Lower leg skin (tissue), 4 donors: ENCODE measurements at regions not wholly inside any gene's neighbourhood (a gene's known extent, or its start where the extent isn't known, plus 50 kb on each side); places are given as distances from the start of the nearest gene placed in this dataset.

Source experiments
- DNase-seq, 2 donors: peaks; one replicate each; pipeline ENCODE4 v3.0.0-alpha.2; 2019; ENCODE audit warnings: low spot score in 2 of 2
- H3K4me3 ChIP-seq: fragments of 200-600 bp; sonication (generic); 2 replicates; pipeline ENCODE4 v1.5.1; 2017; ENCODE audit warnings: mild to moderate bottlenecking, low read depth; ENCODE audit not compliant: poor library complexity, severe bottlenecking
- POLR2A ChIP-seq, 2 donors: fragments of 450-650 bp; IDR thresholded peaks; one replicate each; pipeline ENCODE4 v1.6.1; 2016 to 2017; ENCODE audit warnings: antibody characterized with exemption in 2 of 2, mild to moderate bottlenecking in 1 of 2, moderate library complexity in 1 of 2
- WGBS, 2 donors: methylation state at CpG; one replicate each; pipeline ENCODE4 v1.1.5; 2018; 5-methylcytosine and 5-hydroxymethylcytosine counted together
- intact Hi-C: fragments of 100-400 bp; cut with DNase I; formaldehyde crosslinking; loops from one replicate; pipeline ENCODE4 v1.15.0; 2023; ENCODE audit warnings: low total_unique reads
- TF ChIP-seq, protein P1 (sequence below), 3 donors: fragments of 450-650 bp; IDR thresholded peaks; one replicate each; pipeline ENCODE4 v1.5.1; 2016; ENCODE audit warnings: antibody characterized with exemption in 3 of 3, mild to moderate bottlenecking in 3 of 3, moderate library complexity in 2 of 3

DNA sequence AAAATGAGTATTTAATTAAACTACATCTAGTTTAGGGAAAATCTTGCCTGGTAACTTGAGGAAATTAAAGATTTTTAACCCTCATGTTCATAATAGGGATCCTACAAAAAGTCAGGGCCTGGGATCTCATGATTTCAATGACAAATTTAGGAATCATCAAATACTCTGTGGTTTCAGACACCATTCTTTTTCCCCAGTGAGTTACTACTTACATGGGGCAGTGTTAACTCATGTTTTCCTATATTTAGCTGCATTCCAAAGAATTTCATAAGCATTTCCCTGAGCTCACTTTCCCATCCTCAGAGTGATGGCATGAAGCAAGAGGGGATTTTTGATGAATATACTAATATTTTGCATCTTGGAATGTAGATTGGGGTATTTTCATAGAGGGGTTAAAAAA lies 321.7 kb downstream of the CENPW start:
- DNase-seq, result no peak
- TF ChIP-seq, protein P1, sequence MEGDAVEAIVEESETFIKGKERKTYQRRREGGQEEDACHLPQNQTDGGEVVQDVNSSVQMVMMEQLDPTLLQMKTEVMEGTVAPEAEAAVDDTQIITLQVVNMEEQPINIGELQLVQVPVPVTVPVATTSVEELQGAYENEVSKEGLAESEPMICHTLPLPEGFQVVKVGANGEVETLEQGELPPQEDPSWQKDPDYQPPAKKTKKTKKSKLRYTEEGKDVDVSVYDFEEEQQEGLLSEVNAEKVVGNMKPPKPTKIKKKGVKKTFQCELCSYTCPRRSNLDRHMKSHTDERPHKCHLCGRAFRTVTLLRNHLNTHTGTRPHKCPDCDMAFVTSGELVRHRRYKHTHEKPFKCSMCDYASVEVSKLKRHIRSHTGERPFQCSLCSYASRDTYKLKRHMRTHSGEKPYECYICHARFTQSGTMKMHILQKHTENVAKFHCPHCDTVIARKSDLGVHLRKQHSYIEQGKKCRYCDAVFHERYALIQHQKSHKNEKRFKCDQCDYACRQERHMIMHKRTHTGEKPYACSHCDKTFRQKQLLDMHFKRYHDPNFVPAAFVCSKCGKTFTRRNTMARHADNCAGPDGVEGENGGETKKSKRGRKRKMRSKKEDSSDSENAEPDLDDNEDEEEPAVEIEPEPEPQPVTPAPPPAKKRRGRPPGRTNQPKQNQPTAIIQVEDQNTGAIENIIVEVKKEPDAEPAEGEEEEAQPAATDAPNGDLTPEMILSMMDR (IDR thresholded peaks at IDR 0.05), result no peak
- TF ChIP-seq POLR2A (IDR thresholded peaks at IDR 0.05), result no peak
- H3K4me3 ChIP-seq, result no peak overlapping the region
- intact Hi-C loops, result no loop called here

DNA sequence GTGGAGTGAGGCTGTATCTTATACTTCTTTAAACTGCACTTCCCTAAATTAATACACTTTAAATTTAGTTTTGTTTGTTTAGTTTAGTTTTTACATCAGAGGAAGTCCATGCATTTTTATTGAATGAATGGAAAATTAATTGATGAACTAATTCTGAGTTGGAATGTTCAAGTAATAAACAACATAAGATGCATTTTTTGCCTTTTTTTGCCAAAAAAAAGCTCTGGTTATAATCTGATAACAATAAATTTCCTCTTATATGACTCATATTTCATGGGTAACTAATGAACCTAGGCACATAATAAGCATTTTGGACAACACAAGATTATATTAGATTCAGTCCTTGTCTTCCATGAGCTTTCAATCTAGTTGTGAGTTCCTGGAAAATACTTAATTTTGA lies 323.1 kb downstream of the CENPW start:
- intact Hi-C loops, result no loop called here
- no peak for TF ChIP-seq POLR2A (IDR thresholded peaks at IDR 0.05)
- TF ChIP-seq, protein P1 (IDR thresholded peaks at IDR 0.05), result no peak
- no peak overlapping the region for H3K4me3 ChIP-seq
- no peak for DNase-seq

- TF ChIP-seq, protein P1 (IDR thresholded peaks at IDR 0.05), result no peak
- TF ChIP-seq POLR2A (IDR thresholded peaks at IDR 0.05), result no peak
- no peak for DNase-seq
- H3K4me3 ChIP-seq, result no peak overlapping the region
- intact Hi-C loops, result no loop called here
- WGBS, 2 donors, result 39 to 59% methylated on average over 1 of the region's 1 CpG
These were observed 324.4 kb downstream of the CENPW start for GRCh38 chr6:126664271-126664670.

DNA sequence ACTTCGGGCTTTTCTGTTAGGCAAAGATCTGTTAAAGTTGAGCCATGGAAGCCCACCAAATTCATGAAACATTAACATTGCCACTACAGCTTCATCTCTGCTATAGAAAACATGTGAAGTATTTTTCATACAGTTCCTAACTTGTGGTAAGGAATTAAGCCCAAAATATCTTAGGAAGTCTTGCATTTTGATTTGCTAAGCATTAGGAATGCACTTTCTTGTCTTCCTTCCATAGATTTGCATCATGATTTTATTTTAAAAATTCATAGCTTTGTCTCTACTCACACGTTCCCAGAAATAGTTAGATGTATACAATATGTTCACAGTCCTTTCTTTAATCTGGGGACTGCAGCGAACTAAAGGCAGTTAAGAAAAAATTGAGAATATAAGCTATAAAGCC lies 325.6 kb downstream of the CENPW start:
- no peak overlapping the region for H3K4me3 ChIP-seq
- 75% methylated on average over 3 of the region's 3 CpGs for WGBS, 2 donors
- no peak for DNase-seq
- TF ChIP-seq, protein P1 (IDR thresholded peaks at IDR 0.05), result no peak
- TF ChIP-seq POLR2A (IDR thresholded peaks at IDR 0.05), result no peak
- intact Hi-C loops, result no loop called here

DNA sequence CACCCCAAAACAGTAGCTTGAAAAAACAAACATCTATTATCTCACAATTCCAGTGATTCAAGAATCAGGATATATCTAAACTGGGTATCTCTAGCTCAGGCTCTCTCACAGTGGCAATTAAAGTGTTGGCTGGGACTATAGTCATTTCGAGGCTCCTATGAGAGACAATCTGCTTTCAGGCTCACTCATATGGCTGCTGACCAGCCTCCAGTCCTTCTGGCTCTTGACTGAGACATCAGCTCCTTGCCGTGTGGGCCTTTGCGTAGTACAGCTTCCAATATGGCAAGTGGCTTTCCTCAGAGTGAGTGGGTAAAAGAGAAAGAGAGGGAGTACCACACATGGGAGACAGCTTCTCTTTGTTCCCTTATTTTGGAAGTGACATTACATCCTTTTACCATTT lies 327.2 kb downstream of the CENPW start:
- no peak for DNase-seq
- intact Hi-C loops, result no loop called here
- 88 to 95% methylated on average over 3 of the region's 3 CpGs for WGBS, 2 donors
- H3K4me3 ChIP-seq, result no peak overlapping the region
- no peak for TF ChIP-seq POLR2A (IDR thresholded peaks at IDR 0.05)
- TF ChIP-seq, protein P1 (IDR thresholded peaks at IDR 0.05), result no peak

DNA sequence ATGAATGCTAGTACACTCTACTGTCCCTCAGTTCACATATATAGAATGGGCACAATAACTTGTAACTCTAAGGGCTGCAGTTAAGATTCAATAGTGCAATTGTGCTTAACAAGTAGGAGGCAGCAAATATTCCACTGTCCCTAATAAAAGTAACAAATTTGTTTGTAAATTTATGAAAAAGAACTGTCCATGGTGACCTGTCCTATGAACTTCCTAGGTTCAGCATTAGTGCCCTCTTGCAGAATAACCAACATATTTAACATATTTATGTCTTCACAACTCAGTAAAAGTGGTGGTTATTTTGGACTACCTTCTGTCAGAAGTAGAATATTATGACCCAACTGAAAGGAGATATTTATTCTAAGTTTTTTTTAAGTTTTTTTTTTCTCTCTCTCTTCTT lies 327.8 kb downstream of the CENPW start:
- intact Hi-C loops, result no loop called here
- TF ChIP-seq, protein P1 (IDR thresholded peaks at IDR 0.05), result no peak
- no peak for TF ChIP-seq POLR2A (IDR thresholded peaks at IDR 0.05)
- H3K4me3 ChIP-seq, result no peak overlapping the region
- DNase-seq, result no peak
